HG03196 (cell line): ENCODE measurements at regions not wholly inside any gene's neighbourhood (a gene's known extent, or its start where the extent isn't known, plus 50 kb on each side); places are given as distances from the start of the nearest gene placed in this dataset.

Experiments
- ATAC-seq: cut with Tn5 transposase; IDR thresholded peaks from one replicate; pipeline ENCODE4 v1.9.1; 2021; ENCODE audit not compliant: unreplicated experiment

DNA sequence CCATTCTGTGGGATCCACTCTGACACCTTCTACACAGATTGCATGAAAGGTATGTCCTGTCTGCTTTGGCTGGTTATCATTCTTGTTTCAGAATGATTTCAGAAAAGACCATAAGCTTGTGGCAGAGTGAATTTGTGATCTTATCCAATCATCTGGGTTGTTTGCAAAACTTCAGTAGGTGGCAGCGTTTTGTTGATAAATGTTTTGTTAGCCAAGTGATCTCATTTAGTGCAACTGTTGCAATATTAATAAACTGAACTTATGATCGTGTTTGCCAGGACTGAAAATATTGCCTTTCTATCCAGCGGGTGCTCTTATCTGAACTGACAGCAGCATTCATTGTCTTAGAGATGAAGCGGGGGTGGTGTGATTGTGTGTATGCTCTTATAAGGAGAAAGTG lies 613.2 kb upstream of the NOX3 start:
- ATAC-seq, result no peak

DNA sequence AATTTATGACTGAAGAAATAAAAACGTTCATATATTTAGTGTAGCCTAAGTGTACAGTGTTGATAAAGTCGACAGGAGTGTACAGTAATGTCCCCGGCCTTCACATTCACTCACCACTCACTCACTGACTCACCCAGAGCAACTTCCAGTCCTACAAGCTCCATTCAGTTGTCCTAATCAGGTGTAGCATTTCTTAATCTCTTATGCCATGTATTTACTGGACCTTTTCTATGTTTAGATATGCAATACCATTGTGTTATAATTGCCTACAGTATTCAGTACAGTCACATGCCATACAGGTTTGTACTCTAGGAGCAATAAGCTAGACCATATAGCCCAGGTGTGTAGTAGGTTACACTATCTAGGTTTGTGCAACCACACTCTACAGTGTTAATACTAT lies 610.2 kb upstream of the NOX3 start:
- no peak for ATAC-seq

DNA sequence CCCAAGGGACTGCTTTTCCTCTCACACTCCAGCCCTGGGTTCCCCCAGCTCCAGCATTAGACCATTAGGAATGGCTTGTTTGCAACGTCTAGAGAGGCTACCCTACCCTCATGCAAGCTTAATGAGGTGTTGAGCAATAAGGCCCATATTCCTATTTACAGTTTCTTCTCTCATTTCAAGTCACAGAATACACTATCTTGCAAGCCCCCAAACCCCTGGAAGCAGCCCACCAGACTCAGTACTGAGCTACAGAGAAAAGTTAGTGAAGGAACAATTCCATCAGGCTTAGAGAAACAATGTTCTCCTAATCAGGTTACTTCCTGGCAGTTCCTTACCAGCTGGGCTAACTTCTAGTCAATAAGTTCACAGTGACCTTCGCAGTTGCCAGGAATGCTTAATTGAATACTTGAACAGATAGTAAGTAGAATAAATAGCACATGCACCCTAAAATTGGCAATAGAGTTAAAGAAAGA lies 606.5 kb upstream of the NOX3 start:
- no peak for ATAC-seq

DNA sequence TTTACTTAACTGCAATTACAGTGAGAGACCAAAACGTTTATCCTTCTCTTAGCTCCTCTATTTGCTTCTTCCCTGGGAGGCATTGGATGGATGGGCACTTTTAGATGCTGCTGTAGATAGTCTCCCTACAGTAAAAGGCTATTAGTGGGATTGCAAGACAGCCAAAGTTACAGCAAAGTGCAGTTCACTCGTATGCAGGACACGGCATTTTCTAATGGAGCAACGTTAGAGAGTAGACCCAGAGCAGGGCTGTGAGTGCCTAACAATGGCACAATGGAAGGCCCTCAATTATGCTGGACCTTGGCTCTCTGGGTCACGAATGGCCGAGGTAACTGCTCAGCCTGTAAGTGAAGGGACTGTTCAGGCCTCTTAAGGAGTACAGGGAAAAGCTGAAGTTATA lies 605.8 kb upstream of the NOX3 start:
- no peak for ATAC-seq

DNA sequence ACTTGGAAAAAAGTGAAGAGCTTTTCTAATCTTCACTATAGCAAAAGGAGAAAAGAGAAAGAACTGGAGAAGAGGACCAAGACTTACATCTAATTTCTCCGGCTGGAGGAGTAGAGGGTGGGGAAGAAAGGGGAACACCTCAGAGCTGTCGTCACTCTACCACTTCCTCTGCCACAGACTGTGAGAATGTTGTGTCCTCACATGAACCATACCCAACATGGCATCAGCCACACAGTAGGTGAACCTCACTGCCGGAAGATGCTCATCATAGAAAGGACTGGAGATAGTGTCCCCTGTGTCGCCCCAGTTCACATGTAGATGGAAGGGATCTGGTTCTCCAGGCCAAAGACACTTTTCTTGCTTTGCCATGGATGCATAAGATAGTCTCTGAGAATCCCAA lies 604.4 kb upstream of the NOX3 start:
- ATAC-seq, result no peak

DNA sequence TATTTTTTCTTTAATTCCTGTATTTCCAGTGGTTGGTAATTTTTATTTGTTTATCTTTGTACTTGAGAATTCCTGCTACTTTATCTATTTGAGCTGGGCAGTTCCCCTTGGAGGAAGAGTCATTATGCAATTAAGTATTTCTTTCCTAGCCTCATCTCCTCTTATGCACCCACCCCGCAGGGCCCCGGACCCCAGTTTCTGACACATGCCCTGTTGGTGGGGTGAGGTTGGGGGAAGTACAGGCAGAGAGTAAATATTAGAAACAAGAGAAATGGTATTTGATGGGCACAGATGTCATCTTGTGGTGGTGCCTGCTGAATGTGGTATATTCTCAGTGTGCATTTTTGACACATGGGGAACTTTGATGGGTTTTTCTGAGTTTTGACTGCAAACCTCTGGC lies 602.7 kb upstream of the NOX3 start:
- ATAC-seq, result no peak

DNA sequence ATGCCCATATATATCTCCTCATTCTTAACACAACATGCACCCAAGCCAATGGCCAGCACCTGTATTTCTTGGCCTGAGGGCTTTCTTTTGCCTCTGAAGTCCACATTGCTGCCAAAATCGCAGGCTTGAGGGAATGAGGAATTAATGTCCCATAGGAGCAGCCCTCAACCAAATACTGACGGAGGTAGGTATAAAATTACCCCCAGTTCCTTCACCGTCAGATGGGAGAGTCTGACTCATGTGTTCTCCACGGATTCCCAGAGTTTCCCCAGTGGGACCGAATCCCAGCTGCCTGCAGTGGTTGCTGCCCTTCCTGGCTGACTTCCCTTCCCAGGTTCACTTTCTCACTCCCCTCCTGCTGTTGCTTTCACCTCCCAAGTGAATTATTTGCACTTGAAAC lies 602.2 kb upstream of the NOX3 start:
- ATAC-seq, result no peak

DNA sequence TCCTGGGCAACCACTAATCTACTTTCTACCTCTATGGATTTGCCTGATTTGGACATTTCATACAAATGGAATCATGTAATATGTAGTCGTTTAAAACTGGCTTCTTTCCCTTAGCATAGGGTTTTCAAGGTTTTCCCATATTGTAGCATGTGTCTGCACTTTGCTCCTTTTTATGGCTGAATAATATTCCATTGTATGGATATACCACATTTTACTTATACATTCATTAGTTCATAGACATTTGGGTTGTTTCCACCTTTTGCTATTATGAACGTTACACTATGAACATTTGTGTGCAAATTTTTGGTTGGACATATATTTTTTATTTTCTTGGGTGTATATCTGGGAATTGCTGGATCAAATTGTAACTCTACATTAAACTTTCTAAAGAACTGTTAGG lies 600.4 kb upstream of the NOX3 start:
- no peak for ATAC-seq

DNA sequence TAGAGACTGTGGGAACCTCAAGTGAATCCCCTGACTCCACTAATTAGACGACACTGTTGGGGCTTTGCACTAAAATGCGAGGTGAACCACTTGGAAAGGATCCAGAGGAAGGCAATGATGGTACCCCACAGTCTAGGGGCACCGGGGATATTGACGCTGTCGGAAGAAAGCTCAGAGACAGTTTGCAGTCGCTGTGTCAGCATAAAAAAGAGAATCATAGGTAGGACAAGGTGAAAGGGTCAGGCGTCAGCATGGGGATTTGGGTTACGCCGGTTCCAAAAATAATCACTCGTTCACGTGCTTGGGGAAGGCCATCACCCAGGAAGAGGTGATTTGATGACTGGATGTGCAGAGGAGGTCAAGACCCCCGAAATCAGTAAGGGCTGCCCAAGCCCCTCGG lies 598.0 kb upstream of the NOX3 start:
- no peak for ATAC-seq

DNA sequence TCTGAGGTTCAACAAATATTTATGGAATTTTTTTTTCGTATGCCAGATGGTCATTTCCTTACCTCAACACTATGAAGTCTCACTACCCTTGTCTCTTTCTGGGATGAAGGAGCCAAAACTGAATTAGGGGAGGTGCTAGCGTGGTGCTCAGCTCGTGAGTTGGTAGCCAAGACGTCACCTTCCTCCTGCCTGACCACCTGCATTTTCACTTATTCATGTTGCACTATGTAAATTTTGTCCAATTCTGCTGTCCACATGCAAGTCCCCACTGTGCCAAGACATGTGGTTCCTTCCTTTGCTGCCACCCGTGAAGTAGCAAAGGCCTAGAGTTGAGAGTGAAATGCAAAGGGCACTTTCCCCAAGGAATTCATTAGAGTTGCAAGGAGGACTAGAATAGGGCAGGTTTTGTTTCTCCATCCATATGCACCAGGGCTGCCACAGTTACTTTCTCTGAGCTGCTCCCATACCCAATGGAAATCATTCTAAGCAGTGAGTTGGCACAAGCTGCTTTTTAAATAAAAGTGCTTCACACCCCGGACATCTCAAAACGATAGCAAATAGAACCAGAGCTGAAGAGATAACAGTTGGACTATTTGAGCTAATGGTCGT lies 591.3 kb upstream of the NOX3 start:
- no peak for ATAC-seq

DNA sequence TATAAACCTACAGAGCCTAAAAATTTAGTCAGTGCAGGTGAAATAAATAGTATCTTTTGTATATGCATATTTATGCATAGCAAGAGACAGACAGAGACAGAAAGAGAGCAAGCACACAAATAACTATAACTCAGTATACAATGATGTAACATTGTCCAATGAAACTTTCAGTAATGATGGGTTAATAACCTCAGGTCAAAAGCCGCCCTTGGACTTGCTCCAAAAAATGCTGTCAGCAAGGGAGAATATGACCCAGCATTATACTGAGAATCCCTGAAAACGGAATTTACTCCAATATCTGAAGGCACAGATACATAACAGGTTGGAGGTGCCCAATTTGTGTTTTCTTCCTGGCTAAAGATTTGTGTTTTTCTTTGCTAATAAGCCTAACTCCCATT lies 590.6 kb upstream of the NOX3 start:
- no peak for ATAC-seq

DNA sequence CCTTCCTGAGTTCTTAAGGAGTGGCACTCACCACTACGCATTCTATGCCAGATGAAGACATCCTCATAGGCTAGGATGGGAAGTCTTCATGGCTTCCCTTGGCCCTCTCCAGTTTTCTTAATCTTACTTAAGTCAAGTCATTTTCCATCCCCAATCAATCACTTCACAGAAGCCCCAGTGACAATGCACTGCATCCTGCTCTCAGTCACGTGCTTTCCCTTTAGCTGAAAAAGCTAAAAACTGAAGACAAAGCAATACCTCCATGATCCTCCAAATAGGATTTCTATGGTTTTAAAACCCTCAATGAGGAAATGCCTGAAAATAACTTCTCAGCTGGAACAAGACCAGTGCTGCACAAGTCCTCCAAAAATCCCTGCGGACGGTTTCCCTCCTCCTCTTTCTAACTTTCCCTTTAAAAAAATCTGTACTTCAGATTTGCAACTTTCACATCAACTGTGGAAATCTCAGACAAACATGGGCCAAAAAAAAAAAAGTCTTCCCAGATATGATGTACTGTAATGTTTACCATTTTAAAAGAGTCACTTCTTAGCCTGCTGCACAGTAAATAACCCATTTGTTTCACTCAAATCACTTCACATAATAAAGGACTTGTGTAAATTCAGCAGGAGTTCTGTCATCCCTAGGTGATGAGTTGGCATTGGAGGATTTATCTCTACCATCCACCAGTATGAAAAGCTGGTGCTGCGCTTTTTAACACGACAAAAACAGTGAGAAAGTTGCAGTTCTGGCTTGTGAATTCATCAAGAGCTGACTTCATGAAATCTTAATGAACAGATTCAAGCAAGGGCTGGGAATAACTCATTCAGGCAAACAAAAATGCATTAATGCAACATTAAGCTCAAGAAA lies 590.0 kb upstream of the NOX3 start:
- ATAC-seq, result no peak

DNA sequence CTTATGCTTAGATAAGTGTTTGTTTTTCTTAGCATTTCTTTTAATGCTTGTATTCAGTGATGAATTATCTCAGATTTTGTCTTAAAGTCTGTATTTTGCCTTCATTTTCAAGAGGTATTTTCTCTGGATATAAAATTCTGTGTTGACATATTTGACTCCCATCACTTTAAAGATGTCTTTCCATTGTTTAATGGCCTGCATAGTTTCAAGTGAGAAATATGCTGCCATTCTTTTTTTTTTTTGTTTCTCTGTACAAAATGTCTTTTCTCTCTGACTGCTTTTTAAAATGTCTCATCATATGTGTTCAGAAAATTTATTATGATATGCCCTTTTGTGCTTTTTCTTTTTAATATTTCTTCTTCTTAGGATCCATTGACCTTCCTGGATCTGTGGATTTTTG lies 578.0 kb upstream of the NOX3 start:
- ATAC-seq, result no peak

DNA sequence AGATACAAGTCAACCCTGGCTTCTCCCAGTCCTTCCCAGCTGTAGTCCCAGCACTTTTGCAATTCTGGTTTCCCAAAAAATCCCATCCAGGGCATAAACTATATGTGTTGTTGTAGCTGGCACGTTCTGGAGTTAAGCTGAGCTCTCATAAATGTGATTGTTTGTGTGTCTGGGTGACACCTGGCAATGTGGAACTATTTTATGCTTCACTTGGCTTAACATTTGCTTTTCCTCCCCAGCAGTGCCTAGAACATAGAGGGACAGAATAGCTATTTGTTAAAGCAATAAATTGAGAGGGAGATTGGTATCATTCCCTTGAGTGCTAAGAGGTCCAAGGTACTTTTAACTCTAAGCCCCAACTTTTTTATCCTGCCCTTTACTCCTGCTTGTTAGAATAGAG lies 575.9 kb upstream of the NOX3 start:
- no peak for ATAC-seq

DNA sequence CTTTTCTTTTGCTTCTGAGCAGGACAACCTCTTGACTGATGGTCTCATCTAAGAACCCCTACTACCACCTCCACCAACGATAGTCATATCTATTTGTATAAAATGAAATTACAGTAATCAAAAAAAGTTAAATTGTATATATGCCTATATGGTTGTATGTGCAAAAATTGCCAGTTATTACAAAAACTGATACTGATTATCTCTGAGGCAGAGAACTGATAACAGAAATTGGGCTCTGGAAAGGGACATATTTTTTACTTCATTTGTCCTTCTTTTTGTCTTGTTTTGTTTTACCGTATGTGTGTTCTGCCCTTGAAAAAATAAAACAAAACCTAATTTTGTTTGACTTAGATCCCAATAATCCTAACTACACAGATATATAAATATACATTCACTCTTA lies 574.4 kb upstream of the NOX3 start:
- ATAC-seq, result no peak

DNA sequence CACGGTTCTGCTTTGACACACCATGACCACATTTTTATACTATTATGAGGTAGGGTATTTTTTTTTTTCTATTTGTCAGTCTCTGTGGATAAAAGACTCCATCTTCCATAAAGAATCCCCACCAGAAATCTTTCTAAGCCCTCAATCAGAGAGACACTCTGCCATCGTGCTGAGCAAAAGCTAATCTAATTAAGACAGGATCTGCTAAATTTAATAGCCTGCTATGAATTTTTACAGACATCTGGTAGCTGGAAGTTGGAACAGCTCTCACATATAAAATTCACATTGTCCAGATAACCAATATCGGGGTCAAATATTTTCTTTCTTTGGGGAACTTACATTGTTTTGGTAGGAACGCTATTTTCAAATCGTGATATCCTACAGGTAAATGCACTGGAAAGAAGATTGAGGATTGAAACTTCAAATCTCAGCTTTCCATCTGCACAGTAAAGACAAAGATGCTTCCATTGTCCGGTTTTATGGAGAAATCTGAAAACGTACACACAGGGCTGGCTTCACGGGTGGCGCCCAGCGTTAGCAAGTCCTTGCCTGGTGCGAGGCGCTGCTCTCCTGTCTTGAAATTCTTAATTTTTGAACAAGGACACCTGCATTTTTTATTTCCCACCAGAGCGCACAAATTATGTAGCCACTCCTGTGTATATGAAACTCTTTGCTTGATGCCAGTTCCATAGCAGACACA lies 573.8 kb upstream of the NOX3 start:
- no peak for ATAC-seq

DNA sequence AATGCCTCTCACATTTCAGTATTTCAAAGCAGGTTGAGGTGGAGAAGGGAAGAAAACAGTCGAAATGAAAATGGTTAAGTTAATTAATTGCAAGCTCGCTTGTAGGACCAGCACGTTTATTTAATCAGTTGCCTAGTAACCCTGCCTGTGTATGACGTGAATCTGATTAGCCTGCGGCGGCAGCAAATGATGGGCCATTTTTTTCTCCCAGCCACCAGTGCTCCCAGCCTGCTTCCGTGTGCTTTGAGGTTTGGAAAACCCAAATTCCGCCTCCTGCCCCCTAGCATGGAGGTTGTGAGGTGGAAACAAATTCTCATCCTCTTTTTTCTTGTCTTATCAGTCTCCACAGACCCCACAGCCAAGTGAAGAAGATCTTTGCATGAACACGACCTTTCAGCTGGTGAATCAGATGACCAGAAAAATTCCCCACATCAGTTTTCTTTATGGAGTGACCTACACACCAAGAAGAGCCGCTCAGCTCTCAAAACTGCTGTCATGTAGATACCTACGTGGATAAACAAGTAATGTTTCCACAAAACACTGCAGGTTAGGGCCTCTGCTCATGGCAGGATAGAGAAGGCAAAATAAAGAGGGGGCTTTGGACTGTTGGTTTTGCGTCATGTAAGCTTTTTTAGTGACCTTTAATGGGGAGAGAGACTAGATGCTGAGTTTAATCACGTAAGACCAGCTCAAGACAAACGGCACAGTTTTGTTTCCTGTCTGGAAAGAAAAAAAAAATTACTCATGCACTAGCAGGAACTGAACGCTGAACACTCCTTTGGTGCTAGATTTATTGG lies 572.9 kb upstream of the NOX3 start:
- ATAC-seq, result no peak

DNA sequence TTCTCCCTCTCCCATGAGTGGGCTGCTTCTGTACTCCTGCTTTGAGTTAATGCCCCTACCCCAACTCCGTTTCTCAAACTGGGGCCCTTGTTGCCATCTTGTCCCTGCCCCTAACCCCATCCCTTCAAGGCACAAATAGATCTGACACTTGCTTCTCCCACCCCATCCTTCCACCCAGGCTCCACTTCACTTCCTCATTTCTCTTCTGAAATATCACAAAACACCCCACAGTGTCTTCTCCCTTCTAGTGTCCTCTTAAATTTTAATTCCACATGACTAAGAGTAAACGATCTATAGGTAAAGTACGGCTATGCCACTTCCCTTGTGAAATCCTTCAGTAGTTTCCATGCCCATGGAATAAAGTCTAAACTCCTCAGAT lies 571.6 kb upstream of the NOX3 start:
- no peak for ATAC-seq

DNA sequence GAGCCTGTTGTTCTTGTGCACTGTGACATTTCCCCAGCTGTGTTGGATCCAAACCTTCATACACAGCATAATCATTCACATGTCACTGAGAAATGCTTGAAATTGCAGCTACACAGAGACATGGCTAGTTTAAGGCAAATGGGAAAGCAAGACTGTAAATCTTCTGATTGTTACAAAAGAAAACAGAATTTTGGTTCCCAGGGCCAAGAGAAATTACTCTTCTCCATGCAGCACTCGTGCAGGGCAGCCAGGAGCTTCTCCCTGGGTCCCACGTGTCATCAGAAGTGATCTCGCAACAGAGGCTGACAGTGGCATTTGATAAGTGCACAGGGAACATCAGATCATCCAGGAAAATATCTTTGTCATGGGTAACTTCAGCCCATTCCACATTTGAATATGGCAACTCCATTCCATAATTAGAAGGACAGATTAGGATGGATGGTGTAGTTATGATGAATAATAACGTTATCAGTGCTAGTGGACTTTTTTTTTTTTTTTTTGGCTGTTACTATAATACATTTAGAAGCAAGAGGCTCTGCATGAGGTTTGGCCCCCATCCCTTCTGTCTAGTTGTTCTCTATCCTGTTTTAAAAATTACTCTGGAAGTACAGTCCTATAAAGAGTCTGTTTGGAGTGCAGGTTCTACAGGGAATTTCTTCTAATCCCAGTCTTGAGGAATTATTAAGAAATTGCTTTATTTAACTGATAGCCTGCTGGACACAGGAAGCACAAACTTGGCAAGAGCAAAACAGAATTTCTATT lies 571.0 kb upstream of the NOX3 start:
- no peak for ATAC-seq

DNA sequence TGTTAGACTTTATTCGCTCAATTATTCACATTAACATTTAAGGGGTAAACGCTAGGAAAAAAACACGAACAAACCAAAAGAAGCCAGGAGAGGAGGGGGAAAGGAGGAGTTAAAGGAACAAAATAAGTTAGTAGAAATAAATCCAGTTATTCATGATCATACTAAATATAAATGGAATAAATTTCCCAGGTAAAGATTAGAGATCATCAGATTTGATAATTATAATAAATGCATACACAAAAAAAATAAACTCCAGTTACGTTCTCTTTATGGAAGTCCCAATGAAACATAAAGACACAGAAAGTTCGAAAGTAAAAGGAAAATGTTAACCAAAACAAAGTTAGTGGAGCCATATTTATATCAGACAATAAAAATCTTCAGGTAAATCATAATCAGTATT lies 568.7 kb upstream of the NOX3 start:
- ATAC-seq, result no peak
